Adrenal gland (tissue), 9 donors: ENCODE measurements at regions not wholly inside any gene's neighbourhood (a gene's known extent, or its start where the extent isn't known, plus 50 kb on each side); places are given as distances from the start of the nearest gene placed in this dataset.

ENCODE experiments used
- DNase-seq, 7 donors: peaks; one replicate each; pipeline ENCODE4 v3.0.0-alpha.2; 2019 to 2020
- H3K27ac ChIP-seq, 5 donors: fragments of 200-600 bp; sonication (generic) in 4 of 5; 1 replicate in 3 of 5; 2 replicates in 2 of 5; pipeline versions ENCODE4 v1.5.1 to v1.8.0; 2016 to 2020; ENCODE audit warnings: mild to moderate bottlenecking in 1 of 5
- H3K27me3 ChIP-seq: fragments of 200-600 bp; 2 replicates; pipeline ENCODE4 v1.8.0; 2021
- H3K36me3 ChIP-seq, 2 donors: fragments of 200-600 bp; replicated peaks in 1 of 2; 1 replicate in 1 of 2; 2 replicates in 1 of 2; pipeline versions ENCODE4 v1.5.1 to v1.8.0; 2018 to 2022
- H3K4me1 ChIP-seq, 2 donors: fragments of 200-600 bp; replicated peaks in 1 of 2; 1 replicate in 1 of 2; 2 replicates in 1 of 2; pipeline versions ENCODE4 v1.5.1 to v1.8.0; 2018 to 2021
- H3K4me3 ChIP-seq, 4 donors: fragments of 200-600 bp; sonication (generic) in 3 of 4; one replicate each; pipeline ENCODE4 v1.5.1; 2016 to 2018
- H3K9me3 ChIP-seq, 3 donors: fragments of 200-600 bp; sonication (generic) in 1 of 3; replicated peaks in 1 of 3; 1 replicate in 2 of 3; 2 replicates in 1 of 3; pipeline versions ENCODE4 v1.5.1 to v1.8.0; 2016 to 2021
- POLR2A ChIP-seq, 2 donors: fragments of 450-650 bp; IDR thresholded peaks; one replicate each; pipeline ENCODE4 v1.6.1; 2017; ENCODE audit warnings: antibody characterized with exemption in 2 of 2, mild to moderate bottlenecking in 2 of 2, moderate library complexity in 1 of 2
- WGBS, 4 donors: extraction: QIAGEN DNeasy Blood & Tissue Kit in 2 of 4; methylation state at CpG; one replicate each; pipeline versions ENCODE4 v1.1.5 to v1.1.7; 2013 to 2017; 5-methylcytosine and 5-hydroxymethylcytosine counted together
- intact Hi-C, 2 donors: fragments of 100-400 bp; cut with DNase I; formaldehyde crosslinking; loops; one replicate each; pipeline versions ENCODE4 v1.14.1 to v1.15.0; 2022 to 2023
- TF ChIP-seq, protein P1 (sequence below), 6 experiments: fragments of 450-650 bp in 4 of 6; fragments of 200-600 bp in 2 of 6; sonication (generic) in 1 of 6; IDR thresholded peaks; 1 replicate in 5 of 6; 2 replicates in 1 of 6; pipeline versions ENCODE4 v1.5.1 to v1.8.0; 2016 to 2021; ENCODE audit warnings: antibody characterized with exemption in 6 of 6, mild to moderate bottlenecking in 2 of 6, moderate library complexity in 1 of 6
- donor health status: healthy with polysubstance abuse.
- donor health status: Bipolar disorder and iron deficiency.
- donor health status: DM: yes; HTN: yes; CAD: no.
- donor health status: DM: no; HTN: no; CAD: no.
- donor health status: DM: no; HTN: no; CAD: no.

DNA sequence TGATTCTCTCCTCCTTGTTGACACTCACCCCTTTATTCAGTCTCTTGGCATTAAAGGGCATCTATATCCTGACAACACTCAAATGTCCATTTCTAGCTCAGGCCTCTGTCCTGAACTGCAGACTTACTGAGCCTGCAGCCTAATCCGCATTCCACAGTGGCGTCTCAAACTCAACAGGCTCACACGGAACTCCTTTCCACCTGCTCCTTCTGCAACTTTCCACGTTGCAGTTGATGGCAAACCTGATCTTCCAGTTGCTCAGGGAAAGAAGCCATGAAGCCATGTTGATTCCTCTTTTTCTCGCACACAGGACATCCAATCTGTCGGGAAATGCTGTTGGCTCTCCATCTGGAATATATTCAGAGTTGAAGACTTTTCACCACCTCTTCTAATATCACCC lies 522.4 kb downstream of the CCSER2 start:
- Histone ChIP-seq H3K27ac (no peak overlapping the region), H3K9me3 (no peaks in the 10 kb centered on the region), H3K27me3 (no peaks in the 10 kb centered on the region), H3K36me3 (no peaks in the 10 kb centered on the region), H3K4me3 (no peak overlapping the region), H3K4me1 (no peaks in the 10 kb centered on the region)
- intact Hi-C loops: no loop called here
- WGBS, 4 donors: 82 to 89% (median 87%) methylated on average over 6 of the region's 6 CpGs
- TF ChIP-seq, protein P1, sequence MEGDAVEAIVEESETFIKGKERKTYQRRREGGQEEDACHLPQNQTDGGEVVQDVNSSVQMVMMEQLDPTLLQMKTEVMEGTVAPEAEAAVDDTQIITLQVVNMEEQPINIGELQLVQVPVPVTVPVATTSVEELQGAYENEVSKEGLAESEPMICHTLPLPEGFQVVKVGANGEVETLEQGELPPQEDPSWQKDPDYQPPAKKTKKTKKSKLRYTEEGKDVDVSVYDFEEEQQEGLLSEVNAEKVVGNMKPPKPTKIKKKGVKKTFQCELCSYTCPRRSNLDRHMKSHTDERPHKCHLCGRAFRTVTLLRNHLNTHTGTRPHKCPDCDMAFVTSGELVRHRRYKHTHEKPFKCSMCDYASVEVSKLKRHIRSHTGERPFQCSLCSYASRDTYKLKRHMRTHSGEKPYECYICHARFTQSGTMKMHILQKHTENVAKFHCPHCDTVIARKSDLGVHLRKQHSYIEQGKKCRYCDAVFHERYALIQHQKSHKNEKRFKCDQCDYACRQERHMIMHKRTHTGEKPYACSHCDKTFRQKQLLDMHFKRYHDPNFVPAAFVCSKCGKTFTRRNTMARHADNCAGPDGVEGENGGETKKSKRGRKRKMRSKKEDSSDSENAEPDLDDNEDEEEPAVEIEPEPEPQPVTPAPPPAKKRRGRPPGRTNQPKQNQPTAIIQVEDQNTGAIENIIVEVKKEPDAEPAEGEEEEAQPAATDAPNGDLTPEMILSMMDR (IDR thresholded peaks at IDR 0.05): no peak
- no peak for TF ChIP-seq POLR2A (IDR thresholded peaks at IDR 0.05)
- DNase-seq: no peak

DNA sequence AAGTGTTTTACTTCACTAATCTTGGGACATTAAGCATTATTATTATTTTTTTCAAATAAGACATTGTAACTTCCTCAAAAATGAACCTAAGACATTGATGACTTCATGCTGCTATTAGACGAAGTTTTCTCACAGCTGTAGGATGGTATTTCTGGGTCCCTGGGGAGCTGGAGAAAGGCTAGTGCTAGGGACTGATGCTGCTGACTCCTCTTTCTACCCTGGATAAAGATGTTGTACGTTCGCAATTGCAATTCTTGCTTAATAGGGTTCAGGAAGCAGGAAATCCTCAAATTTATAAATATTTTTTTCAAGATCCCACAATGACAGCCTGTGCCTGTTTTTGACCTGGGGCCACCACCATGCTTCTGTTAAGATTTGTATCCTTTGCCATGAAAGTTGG lies 526.0 kb downstream of the CCSER2 start:
- DNase-seq: no peak
- intact Hi-C loops: no loop called here
- 42 to 48% (median 45%) methylated on average over 3 of the region's 3 CpGs for WGBS, 4 donors
- Histone ChIP-seq H3K9me3 (peaks cover 0 to 5% (median 0%) of the 10 kb centered on the region in 3 donors), H3K4me1 (no peaks in the 10 kb centered on the region), H3K27ac (no peak overlapping the region), H3K4me3 (no peak overlapping the region), H3K27me3 (no peaks in the 10 kb centered on the region), H3K36me3 (no peaks in the 10 kb centered on the region)
- TF ChIP-seq, protein P1 (IDR thresholded peaks at IDR 0.05): no peak
- TF ChIP-seq POLR2A (IDR thresholded peaks at IDR 0.05): no peak

DNA sequence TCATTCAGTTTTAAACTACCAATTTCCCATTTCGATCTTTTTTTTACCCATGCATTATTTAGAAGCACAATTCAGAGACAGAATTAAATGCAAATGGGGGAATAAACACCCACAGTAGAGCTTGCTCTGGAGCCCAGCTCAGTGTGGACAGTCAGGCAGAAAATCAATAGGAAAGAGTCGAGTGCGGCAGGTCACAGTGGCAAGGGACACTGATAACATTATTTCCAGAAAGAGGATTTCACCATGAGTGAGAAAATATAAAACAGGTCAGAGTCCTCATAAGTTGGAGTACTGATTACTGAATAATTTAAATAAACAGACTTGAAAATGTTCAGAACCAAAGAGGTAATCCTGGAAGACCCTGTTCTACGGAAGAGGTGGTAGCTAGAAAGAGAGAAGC lies 532.5 kb downstream of the CCSER2 start:
- Histone ChIP-seq H3K27ac (no peak overlapping the region), H3K9me3 (peaks cover 0 to 5% (median 0%) of the 10 kb centered on the region in 3 donors), H3K4me3 (no peak overlapping the region), H3K4me1 (no peaks in the 10 kb centered on the region), H3K27me3 (no peaks in the 10 kb centered on the region), H3K36me3 (no peaks in the 10 kb centered on the region)
- TF ChIP-seq POLR2A (IDR thresholded peaks at IDR 0.05): no peak
- TF ChIP-seq, protein P1 (IDR thresholded peaks at IDR 0.05): no peak
- 79 to 88% (median 83%) methylated on average over 4 of the region's 4 CpGs for WGBS, 4 donors
- no peak for DNase-seq
- intact Hi-C loops: no loop called here

DNA sequence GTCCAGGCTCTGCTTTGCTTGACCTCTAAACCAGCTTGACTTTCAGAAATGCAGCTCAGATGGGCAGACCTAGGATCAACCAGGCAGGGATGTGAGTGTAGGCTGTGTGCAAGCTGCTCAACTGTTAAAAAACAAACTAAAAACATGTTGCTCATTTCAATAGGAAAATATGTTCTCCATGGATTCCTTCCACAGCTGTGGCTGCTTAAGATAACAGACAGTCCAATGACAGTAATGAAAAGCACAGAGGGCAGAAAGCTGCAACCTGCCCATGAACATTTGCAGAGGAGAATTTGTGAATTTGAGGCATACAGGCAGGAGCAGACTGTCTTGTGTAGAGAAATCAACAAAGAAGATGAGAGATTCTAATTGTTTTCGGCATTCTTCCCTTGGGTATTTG lies 534.2 kb downstream of the CCSER2 start:
- 44 to 80% (median 67%) methylated on average over 1 of the region's 1 CpG for WGBS, 4 donors
- H3K36me3 ChIP-seq: no peaks in the 10 kb centered on the region
- intact Hi-C loops: no loop called here
- no peak overlapping the region for H3K27ac ChIP-seq
- TF ChIP-seq, protein P1 (IDR thresholded peaks at IDR 0.05): no peak
- no peak for TF ChIP-seq POLR2A (IDR thresholded peaks at IDR 0.05)
- H3K4me1 ChIP-seq: no peaks in the 10 kb centered on the region
- no peak for DNase-seq
- no peak overlapping the region for H3K4me3 ChIP-seq
- no peaks in the 10 kb centered on the region for H3K27me3 ChIP-seq
- no peaks in the 10 kb centered on the region for H3K9me3 ChIP-seq
